HG02610 (cell line): ENCODE measurements at regions not wholly inside any gene's neighbourhood (a gene's known extent, or its start where the extent isn't known, plus 50 kb on each side); places are given as distances from the start of the nearest gene placed in this dataset.
"Not testable (repeated sequence)": the region's sequence is repeated elsewhere in the genome, so short reads cannot be mapped to it uniquely, and the experiment has no call there.

Experiments used
- ATAC-seq: cut with Tn5 transposase; IDR thresholded peaks from one replicate; pipeline ENCODE4 v1.9.1; 2021; ENCODE audit warnings: mild to moderate bottlenecking, moderate library complexity; ENCODE audit not compliant: unreplicated experiment

DNA sequence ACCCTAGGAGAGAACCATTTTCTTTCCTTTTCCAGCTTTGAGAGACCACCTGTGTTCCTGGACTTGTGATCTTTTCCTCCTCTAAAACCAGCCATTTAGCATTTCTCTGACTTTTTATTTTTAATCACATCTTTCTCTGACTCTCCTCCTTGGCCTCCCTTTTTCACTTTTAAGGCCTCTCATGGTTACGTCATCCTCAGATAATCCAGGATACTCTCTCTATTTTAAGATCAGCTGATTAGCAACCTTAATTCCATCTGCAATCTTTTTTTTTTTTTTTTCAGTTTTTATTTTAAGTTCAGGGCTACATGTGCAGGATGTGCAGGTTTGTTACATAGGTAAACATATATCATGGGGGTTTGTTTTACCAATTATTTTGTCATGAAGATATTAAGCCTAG, 54.0 kb downstream of the RFPL4B start:
- no peak for ATAC-seq

DNA sequence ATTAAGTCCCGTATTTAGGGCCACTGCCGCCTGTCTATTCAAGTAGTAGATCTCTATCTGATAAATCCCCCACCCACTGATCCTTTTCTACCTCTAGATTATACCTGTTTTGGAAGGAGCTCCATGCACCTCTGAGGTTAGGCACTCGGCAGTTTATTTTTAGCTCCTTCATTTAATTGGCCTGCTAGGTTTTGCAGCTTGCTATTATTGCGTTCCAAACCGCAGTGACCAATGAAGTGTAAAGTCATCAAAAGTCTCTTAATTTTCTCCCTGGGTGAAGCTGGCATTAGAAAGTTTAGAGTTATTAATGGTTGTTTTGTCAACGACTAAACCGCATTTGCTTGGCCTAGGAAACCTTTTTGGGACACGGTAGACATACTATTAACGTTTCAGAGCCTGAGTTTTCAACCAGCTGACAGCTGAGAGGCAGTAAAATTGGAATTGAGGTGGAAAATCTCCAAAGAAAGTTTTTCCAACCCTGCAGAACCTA, 60.0 kb downstream of the RFPL4B start:
- no peak for ATAC-seq

DNA sequence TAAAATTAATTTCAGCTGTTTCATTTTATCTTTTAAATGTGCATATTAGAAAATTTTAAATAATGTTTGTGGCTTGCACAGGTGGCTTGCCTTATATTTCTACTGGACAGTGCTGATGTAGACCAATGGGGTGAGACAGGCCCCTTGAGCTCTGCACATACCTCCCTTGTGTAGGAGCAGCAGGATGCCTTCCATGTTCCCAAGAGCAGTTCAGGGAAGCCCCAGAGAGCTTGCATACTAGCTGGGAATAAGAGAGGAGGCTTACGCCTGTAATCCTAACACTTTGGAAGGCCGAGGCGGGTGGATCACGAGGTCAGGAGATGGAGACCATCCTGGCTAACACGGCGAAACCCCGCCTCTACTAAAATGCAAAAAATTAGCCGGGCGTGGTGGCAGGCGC, 61.4 kb downstream of the RFPL4B start:
- no peak for ATAC-seq

DNA sequence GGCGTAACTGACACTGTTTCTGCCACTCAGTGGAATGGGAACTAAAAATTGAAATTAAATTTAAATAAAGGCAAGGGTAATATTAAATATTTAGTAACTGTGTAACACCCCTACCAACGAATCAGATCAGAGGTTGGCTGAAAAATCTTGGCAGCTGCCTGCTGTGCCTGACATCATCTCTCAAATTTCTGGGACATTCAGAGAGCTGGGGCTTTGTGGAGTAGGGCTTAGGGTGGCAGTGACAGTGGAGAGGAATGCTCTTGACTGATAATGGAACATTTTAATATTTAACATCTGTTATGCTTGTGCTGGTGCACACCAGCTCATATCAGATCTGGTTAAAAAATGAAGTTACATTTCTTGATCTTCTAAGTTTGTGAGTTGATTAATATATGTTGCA, 62.2 kb downstream of the RFPL4B start:
- ATAC-seq, result no peak

DNA sequence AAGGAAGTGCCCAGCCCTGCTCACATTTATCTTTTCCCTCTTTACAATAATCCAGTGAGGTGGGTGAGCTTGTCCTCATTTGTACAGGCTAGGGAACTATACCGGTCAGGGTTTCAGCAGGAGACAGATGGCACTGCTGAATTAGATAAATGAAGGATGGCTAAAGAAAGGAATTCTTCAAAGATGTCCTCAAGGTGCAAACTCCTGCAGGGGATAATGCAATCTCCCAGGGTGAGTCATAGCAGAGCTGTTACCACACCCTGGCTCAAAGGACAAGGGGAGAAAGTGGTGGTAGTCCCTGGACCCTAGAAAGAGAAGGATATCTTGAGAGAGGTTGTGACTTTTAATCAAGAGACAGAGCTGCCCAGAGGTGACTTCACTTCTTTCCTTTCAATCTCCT, 66.7 kb downstream of the RFPL4B start:
- no peak for ATAC-seq

DNA sequence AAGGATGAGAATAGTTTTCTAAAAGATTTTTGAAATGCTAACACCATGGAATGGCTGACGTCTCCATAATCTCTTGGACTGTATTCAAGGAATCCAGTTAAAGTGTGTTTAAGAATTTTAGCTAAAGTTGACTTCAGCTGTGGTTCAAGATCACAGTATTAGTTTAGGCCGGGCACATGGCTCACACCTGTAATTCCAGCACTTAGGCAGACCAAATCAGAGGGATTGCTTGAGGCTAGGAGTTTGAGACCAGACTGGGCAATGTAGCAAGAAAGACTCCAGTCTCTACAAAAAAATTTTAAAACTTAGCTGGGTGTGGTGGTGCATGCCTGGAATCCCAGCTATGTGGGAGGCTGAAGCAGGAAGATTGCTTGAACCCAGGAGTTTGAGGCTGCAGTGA, 68.2 kb downstream of the RFPL4B start:
- no peak for ATAC-seq

DNA sequence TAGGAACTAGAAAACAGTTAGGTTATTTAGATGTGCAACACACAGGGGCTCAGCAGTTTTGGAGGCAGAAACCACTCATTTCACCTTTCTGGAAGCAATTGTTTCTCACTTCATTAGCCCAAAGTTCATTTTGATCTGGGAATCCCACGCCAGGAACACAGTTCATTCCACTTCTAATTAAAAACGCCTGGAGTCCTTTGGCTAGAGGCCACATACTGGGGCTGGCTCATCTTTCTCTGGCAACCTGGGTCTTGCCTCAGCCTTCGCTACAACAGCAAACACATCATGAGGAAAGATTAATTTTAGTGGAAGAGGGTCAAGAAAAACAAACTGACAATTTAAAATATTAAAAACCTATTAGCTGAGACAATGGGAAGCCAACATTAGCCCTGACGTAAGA, 69.7 kb downstream of the RFPL4B start:
- no peak for ATAC-seq

DNA sequence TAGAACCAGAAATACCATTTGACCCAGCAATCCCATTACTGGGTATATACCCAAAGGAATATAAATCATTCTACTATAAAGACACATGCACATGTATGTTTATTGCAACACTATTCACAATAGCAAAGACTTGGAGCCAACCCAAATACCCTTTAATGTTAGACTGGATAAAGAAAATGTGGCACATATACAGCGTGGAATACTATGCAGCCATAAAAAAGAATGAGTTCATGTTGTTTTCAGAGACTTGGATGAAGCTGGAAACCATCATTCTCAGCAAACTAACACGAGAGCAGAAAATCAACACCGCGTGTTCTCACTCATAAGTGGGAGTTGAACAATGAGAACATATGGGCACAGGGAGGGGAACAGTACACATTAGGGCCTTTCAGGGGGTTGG, 79.9 kb downstream of the RFPL4B start:
- not testable (repeated sequence) for ATAC-seq

DNA sequence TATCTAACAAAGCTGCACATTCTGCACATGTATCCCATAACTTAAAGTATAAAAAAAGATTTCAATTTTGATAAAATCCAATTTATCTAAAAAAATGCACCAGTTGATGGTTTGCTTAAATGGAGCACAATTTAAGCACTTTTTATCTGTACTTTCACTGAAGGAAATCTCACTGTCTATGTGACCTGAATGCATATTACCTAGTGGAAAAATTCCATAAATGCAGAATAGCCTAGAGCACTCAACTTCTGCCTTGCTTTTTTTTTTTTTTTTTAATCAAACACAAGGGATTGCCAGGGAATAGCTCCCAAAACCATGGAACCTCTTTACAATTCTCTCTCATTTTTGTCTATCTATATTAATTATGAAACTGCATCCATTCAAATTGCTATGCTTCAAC, 80.4 kb downstream of the RFPL4B start:
- no peak for ATAC-seq

DNA sequence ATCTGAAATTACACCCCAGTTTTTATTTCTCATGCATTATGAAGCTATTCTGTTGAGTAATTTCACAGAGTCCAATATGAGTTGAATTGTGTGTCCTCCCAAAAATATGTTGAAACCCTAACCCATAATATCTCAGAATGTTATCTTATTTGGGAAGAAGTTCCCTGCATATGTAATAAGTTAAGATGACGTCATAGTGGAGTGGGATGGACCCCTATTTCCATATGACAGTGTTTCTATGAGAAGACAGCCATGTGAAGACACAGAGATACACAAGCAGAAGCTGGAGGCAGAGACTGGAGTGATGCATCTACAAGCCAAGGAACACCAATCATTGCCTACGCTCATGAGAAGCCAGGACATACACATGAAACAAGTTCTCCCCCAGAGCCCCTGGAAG, 81.3 kb downstream of the RFPL4B start:
- no peak for ATAC-seq

DNA sequence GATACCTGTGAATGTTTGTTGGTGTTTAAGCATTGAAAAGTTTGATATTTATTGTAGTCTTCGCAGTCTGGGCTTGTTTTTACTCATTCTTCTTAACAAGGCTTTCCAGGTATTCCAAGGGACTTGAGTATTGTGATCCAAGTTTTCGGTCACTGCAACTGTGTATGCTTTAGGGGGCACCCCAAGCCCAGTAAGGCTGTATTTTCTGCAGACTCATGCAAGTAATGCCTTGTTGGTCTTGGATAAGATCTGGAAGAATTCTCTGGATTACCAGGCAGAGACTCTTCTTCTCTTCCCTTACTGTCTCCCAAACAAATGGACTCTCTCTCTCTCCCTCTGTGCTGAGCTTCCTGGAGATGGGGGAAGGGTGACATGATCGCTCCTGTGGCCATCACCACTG, 82.1 kb downstream of the RFPL4B start:
- ATAC-seq, result no peak

DNA sequence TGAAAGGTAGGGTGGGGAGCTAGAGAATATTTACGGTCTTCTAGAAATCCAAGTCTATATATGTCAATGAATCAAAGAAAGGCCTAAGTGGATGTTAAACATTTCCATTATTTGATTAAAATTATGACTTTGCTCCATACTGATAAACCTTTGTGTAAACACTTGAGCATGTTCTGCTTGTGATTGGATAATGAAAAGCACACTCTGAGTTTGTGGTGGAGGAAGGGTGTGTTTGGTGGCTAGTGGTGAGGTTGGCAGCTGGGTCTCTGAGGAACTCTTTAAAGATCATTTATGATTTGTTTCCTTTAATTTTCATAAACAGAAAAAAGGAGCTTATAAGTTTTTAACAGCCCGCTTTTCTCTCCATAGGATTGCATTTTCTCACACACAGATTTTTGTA, 84.7 kb downstream of the RFPL4B start:
- ATAC-seq, result no peak

DNA sequence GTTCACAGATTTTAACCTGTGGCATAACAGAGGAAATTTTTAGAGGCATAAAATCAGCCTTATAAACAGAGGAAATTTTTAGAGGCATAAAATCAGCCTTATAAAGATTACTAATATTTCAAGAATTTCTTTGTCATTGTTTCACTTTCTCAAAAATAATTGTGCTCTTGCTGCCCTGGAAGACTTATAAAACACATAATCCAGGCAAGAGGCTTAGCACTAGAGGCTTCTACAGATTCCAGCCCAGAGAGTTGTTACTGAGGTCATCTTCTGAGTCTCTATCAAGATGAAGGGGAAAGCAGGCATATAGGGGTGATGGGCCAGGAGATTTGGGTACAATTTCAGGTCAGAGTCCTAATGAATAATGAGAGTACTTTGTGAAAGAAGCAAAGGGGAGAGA, 85.7 kb downstream of the RFPL4B start:
- ATAC-seq, result no peak

DNA sequence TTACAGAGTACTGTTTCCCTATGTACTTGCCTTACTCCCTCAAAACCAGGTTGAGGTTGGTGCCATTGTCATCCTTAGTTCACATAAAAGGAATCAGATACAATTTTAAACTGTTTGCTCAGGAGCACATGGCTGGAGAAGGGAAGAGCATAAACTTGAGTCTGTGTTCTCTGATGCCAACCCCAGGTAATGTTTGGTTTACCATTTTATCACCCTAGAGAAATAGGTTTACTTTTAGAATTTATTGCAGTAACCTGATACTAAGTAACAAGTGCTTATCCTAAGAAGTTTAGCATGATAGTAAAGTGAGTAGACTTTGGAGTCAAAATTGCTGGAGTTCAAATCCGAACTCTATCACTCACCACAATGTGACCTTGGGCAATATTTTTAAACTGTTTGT, 86.3 kb downstream of the RFPL4B start:
- no peak for ATAC-seq

DNA sequence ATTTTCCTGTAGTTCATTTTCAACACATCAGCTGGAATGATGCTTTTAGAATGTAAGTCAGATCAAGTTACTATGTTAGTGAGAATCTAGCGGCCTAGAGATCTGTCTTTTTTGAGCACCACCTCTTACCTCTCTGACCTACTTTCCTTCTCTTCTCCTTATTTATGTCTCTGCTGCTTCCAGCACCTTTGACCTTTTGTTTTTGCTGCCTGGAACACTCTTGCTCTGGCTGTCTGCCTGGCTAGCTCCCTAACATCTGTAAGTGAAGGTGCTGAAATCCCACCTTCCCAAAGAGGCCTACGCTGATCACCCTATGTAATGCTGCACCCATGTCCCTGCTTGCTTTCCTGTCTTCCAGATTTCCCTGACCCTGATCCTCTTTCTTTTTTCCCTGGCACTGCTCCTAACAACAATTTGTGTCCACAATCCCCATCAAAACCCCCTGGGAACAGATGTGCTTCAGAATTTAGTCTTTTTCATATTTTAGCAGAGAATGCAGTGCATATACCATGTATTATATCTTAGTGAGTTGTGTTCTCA, 87.8 kb downstream of the RFPL4B start:
- ATAC-seq, result no peak

DNA sequence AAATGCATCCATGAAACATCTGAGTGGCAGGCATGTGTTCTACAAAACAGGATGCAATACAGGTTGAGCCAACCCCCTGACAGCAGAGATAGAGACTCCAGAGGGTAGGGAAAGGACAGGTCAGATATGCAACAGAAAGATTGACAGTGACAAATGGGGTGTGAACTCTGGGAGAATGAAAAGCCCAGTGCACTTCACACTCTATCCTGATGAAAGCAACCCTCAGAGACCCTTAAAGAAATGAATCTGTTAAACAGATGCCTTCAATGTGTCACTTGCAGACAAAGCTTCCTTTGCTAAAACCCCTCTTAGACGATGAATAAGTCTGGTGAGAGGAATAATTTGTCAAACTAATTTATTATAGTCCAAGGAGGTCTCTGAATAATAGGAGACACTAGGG, 89.9 kb downstream of the RFPL4B start:
- no peak for ATAC-seq

DNA sequence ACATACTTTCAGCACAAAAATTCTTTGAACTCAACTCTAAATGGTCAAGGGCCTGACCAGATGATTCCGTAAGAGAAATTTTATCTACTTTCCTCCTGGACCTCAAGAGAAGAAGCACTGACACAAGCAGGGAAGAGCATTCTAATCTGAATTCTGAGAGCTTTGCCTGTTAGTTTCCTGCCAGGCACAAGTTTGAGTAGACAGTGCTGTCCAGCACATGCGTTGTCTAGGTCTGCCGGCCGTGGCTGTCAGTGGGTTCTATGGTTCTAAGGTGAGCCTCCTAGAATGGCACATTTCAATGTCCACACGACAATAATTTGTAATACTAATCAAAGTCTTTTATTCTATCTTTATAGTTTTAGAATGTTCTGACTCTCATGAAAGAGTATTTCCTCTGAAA, 91.9 kb downstream of the RFPL4B start:
- ATAC-seq, result no peak

DNA sequence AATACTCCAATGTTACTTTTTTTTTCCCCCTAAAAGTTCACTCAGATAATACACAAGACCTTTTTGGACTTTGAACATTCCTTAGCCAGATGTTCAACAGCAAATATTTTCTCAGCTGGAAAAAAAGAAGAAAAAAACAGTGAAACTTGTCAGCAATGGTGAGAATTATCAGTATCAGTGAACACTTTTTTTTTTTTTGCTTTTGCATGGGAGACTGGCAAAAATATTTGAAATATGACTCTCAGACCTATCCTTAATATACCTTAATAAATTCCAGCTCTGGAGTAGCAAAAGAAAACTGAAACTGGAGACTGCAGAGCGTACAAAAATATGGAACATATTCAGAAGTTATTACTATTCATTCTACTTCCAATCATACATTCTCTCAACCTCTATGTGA, 92.3 kb downstream of the RFPL4B start:
- no peak for ATAC-seq

DNA sequence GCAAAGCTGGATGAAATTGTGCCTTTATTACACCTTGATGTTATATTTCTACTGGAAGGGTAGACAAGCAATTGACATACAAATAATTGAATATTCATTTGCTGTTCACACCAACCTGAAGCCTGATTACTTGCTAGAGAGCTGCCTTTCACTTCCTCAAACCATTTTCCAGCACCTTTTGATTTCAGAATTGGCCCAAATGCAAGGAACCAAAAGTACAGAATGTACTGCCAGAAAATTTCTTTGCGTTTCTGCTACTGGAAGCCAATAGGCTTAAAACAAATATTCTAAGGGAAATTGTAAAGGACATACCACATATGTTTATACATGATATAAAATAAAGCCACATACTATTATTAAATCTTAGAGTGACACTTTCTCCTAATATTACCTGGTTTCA, 94.5 kb downstream of the RFPL4B start:
- no peak for ATAC-seq

DNA sequence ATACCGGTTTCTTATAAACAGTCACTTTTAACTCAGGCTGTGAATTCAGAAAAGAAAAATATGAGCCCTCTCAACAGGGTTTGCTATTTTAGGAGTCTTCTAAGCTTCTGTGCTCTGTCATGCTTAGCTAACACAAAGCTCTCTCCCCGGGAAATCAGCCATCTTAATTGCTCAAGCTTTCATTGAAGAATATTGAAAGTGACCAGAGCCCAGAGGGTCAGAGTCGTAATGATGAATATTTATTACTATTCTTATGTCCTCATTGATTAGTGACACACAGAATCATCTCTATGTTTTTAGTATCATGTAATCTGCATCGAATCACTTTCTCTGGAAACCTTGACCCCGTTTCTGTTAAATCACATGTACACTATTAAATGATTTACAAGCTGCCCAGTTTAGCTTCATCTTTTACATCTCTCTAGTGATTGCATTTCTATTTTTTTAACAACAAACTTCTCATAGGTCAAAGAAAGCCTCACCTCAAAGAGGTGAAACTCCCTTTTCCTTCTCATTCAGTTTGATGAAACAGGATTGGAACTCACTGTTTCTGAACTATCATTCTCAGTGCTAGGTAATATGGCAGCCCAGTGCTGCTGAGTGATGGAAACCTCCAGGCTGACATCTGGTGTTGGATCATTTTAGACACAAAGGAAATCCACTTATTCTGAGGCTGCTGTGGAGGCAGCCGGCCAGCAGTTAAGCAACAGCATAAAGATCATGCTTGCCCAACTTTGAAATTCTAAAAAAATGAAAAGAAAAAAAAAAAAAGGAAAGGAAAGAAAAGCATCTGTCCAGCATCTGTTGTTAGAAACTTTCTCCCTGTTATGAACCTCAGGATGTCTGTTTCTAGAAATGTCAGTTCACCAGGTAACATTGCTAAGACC, 96.3 kb downstream of the RFPL4B start:
- ATAC-seq, result no peak

DNA sequence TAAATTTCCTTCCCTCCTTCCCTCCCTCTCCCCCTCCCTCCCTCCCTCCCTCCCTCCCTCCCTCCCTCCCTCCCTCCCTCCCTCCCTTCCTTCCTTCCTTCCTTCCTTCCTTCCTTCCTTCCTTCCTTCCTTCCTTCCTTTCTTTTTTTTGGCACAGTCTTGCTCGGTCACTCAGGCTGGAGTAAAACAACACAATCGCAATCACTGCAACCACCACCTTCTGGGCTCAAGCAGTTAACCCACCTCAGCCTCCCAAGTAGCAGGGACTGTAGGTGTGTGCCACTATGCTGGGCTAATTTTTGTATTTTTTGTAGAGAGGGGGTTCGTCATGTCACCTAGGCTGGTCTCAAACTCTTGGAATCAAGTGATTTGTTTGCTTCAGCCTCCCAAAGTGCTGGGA, 101.7 kb downstream of the RFPL4B start:
- ATAC-seq, result not testable (repeated sequence)

DNA sequence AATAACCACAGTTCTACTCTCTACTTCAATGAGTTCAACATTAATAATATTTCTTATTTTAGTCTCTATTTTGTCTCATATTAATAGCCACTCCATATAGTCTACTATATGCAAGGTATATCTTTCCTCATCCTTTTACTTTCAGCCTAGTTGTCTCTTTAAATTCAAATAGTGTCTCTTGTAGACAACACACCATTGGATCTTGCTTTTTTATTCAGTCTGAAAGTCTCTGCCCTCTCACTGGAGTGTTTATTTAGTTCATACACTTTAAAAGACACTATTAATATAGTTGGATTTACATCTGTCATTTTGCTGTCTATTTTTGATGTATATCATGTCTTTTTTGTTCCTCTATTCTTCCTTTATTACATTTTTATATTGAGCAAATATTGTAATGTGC, 103.5 kb downstream of the RFPL4B start:
- ATAC-seq, result no peak

DNA sequence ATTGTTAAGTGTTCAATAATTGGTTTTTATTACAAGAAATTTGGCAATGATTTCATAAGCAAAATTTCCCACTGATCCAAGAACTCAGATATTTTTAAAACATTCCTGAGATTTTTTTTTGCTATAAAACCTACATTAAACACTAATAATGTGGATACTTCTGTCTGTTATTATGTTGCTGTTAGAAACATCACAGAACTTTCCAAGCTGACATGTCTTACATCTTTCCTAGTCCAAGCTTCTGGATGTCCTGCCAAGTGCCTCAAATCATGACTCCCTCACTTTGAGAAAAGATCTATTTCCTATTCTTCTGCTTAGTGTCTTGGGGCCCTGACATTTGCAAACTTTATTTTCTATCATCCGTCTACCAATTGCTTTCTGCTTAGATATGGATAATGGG, 110.8 kb downstream of the RFPL4B start:
- ATAC-seq, result no peak
